ENCODE measurements at regions not wholly inside any gene's neighbourhood (a gene's known extent, or its start where the extent isn't known, plus 50 kb on each side); places are given as distances from the start of the nearest gene placed in this dataset.

DNA sequence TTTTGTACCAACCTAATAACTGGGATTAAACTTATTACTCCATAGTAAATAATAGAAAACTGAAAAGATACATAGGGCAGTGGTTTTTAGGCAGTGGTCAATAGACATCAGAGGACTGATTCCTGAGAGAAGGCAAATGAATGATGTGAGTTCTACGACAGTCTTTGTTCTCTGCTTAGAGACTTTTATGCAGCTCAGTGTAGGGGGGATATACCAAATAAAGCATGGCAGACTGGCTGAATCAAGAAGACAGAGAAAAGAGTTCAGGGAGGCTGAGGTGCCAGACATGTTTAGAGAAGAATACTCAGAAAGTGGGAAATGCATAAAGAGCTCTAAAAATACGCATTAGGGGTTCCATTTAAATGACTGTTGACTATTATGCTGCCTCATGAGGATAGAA lies 320.8 kb upstream of the FAR2 start:
- no peak for DNase-seq

DNA sequence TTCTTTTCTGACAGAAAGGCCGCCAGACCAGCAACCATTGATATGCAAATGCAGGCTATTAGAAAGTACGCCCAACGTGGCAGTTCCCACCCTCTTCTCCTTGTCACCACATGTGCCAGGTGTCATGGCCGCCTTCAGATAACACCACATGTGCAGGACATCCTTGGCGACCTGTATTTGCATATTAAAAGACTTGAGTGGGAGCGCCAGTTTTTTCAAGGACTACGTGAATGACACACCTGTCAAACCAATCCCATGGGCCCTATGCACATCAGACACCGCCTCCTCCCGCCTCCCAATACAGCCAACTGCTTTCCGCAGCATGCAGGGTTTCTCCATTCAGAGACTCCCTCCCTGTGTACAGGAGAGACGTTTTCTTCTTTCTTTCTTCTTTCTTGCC lies 318.6 kb upstream of the FAR2 start:
- DNase-seq, result no peak

DNA sequence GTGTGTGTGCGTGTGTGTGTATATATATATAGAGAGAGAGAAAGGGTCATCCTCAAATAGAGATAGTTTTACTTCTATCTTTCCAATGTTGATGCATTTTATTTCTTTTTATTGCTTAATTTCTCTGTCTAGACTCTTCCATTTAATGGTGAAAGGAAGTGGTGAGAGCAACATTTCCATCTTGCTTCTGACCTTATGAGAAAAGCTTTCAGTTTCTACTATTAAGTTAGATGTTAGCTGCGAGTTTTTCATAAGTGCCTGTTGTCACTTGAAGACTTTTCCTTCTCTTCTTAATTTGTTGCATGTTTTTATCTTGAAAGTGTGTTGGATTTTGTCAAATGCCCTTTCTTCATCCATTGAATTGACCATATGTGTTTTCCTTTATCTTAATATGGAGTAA lies 304.4 kb upstream of the FAR2 start:
- no peak for DNase-seq

DNA sequence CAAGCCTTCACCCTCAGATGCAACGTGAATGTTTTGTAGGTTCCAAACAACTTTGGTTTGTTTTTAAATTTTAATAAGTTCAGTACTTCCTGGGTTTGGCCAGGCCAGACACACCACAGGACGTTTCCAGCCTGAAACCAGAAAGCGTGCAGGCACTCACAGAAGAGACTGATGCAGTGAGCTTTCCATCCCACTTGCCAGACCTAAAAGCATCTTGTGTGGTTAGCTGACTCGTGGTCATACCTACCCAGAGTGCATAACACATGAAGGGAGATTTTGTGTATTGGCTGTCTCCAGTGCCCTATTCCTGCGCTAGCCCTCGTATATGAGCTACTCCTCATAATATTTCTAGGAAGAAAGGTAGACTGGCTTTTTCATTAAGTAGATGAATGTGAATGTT lies 297.3 kb upstream of the FAR2 start:
- DNase-seq, result no peak

DNA sequence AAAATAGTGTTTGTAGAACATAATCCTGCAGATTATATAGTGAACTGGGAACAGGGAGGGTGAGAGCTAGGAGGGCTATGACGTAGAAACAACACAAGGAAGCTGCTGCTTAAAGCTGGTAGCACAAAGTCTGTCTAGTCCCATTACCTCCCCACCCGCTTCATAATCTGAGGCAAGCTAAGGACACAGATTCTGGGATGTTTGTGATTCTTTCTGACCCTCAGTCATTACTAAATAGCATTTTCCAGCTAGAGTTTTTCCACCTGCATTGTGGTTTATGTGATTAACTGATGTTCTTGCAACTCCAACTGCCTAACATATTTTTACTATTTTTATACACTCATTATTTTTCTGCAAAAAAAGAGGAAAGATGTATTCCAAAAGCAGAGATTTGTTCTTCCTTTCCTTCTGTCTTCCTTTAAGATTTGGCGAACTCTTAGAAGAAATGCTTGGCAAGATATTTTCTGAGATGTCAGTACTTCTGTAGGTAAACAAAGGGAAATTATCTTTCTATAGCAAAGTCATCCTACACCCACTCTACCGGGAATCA lies 293.2 kb upstream of the FAR2 start:
- DNase-seq, result no peak

DNA sequence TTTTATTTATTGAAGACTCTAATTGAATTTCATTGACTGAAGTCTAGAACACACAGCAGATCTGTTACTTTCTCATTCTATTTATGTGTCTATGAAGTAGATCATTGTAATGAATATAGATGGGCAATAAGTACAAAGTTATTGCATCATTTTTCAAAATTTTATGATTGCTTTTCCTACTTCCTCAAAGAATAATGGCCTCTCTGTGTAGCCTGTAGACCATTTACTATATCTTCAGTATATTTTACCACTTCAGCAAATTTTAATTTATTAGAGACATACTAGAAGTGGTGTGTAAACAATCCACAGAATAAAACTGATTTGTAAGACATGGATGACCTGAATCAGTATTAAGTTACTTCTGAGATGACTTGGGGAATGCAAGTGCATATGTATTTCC lies 291.7 kb upstream of the FAR2 start:
- DNase-seq, result no peak

DNA sequence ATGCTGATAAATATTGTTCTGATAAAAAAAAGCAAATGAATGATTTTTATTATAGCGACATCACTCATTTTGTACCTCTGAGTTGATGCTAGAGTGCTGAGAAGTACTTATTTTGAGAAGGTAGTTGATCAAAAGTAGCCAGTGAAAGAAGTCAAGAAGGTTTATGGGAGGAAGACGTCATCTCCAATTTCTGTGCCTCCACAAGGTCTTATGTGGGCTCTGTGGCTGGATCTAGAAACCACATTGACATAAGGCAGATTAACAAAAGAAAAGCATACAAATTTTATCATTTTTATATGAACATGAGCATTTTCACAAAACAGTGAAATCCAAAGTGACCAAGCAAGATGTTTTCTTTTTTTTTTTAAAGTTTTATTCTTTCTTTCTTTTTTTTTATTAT lies 289.5 kb upstream of the FAR2 start:
- no peak for DNase-seq

DNA sequence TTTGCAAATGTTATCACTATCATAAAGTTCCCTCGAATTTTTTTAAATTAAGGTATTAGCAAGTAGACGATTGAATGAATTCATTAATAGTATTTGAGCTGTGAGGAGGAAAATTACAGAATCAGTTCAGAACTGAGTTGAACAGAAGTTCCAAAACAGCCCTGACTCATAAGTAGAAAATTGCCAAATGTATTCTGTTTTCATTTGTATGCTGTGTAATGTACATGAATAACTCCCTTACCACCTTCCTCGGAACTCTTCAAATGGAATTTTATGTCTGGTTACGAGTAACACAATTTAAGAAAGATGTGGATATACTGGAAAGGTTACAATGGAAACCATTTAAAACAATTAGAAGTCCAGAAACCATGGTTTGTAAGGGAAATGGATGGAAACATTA lies 283.3 kb upstream of the FAR2 start:
- no peak for DNase-seq

DNA sequence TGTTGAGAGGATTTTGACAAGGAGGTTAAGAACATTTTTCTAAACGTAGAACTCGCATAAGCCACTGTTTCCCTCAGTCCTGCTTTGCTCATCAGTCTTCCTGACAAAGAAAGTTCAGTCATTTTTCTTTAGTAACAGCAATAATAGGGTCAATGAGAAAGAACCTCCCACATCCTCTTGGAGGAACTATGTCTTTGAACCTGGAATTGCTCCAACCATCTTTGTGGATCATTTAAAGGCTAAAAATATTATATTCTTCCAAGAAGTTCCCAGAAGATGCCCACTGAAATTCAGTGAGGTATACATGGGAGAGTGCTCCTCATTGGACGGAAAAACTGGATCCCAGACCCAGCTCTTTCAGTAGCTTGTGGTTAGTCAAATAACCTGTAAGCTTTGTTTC lies 282.8 kb upstream of the FAR2 start:
- DNase-seq, result no peak

DNA sequence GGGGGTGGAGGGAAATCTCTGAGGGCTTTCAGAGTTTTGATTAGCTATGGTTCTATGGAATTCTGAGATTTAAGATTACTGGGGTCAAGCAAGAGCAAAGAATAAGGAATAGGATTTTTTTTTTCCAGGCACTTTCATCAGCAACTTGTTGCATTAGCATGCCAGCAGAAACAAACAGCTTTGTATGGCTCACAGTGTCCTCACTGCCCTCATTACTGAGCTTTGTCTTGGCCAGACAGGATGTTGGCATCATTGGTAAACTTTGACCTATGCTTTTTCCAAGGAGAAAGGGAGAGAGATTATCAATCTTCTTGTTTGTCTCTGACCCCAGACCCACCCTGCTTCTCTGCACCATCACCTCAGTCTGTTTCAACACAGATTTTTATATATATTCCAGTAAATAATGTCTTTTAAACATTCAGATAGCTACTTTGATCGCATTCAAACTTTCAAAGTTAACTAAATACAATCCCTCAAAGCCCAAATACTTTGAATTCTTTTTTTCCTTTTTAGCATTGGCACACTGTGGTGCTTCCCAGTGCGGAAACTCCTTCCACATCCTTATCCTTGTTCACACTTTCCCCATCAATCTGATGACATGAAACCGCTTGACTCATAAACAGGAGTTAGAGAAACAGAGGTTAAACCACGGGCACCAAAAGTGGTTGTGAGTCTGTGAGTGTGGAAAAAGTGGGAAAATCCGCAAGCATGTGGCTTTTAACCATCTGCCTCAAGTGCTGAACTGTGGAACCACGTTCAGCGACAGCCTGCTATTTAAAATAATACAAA lies 282.2 kb upstream of the FAR2 start:
- DNase-seq, result no peak

DNA sequence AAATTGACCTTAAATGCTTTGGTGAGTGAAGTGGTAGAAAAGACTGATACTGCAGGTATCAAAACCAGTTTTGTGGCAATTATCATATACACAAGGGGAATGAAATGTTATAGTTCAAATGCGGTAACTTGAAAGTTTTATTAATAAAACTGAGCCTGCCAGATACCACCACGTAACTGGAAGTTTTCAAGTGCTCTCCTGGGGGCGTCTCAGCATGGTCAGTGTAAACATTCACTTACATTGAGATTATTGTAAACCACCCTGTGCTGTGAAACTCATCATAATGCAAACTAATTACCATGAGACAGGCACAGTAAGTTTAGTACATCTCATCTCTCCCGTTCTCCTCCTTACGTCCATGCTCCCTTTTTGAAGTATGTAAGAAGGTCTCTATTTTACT lies 280.7 kb upstream of the FAR2 start:
- DNase-seq, result no peak

DNA sequence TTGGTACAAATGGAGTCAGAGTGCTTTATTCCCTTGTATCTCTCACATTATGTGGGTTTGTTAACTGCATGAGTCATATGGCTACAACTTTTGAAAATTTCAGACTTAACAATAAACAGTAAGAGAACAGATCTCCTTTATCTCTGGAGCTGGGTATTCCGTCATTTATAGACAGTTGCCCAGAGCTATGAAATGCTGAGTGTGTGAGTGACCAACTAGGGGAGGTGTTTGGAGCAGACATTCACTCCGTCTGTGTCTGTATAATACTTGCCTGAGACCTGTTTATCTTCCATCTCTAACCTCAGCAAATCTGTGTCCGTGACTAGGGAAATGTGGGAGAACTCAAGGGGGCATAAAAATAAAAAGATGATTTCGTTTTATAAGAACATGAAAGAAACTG lies 279.9 kb upstream of the FAR2 start:
- no peak for DNase-seq

DNA sequence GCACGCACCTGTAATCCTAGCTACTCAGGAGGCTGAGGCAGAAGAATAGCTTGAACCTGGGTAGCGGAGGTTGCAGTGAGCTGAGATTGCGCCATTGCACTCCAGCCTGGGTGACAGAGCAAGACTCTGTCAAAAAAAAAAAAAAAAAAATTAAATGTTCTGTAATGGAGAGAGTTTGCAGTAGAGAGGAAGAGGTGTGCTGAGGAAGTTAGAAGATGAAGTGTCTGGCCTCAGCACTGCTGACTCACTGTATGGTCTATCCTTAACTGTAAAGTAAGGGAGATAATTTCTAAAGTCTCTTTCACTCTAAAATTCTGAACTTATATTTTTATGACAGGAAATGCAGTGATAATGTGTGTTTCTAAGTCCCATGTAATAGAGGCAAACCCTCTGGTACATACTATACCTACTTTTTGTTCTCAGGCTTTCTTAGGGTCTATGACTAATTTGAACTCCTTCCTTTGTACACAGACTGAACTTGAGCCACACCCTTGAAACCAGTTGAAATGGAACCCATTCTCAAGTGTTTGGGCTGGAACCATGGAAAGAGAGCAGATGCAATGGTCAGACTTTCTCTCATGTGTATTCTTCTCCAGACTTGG lies 278.1 kb upstream of the FAR2 start:
- no peak for DNase-seq

DNA sequence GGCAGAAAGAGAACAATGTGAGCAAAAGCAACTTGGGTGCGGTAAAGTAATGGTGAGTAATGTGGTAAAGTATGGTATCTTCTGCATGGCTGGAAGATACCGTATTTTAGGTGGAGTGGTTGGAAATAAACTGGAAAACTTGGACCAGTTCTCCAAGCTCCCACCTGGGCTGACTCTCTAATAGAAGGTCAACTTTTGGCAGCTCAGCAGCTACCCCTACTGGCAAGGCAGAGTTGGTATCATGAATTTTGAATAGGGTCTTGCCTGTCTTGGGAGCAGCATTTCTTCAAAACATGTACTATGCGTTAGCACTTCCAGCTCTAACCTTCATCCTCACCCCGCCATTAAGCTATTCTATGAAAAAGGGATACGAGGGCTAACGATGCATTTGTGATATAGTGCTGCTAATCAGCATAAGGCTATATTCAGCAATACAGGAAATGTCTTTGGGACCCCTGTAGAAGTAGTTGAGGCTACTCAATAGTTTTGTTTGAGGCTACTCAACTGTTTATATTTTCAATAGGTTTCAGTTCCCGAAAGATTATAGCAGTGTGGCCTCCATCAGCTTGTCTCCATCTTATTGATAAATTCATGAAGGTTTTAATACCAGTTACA lies 276.3 kb upstream of the FAR2 start:
- DNase-seq, result peak; percentile 22

DNA sequence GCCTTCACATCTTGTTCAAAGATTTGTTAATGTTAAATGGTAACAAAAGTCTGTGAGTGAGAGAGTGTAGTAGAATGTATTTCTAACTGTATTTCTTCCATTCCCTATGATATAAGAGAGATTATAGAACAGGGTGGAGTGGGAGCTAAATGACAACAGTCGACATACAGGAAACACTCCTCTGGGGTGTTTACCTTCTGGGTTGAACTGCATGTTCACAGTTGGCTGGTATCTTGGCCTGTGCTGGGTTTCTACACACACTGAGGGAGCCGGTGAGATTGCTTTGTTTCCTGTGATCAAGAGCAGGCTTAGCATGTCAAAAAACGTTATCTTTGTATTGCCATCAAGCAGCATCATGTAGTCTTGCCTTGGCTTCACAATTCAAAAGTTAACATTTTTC lies 274.3 kb upstream of the FAR2 start:
- no peak for DNase-seq

DNA sequence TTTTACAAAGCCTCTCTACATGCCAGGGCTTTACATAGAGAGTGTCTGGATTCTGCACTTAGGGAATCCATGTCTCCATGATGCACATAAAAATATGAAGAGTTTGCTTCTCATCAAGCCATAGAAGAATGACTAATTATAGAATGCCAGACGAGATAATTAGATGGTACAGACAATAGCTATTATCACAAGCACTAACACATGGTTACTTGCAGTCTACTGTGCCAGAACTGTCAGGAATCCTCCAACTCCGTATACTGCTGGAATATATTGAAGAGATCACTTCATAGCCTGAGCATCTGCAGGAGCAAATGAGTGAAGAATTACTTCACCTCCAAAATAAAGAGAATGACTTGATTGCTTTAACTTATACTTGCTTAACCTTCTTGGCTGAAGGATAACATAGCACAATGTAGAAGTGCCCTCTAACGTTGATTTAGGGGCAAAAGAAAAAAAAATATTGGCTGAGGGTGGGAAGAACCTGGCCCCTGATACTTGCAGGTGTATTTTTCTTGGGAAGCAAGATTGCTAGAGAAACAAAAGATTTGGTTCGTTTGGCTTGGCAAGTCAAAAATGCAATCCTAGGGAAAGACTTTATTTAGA lies 272.8 kb upstream of the FAR2 start:
- no peak for DNase-seq

DNA sequence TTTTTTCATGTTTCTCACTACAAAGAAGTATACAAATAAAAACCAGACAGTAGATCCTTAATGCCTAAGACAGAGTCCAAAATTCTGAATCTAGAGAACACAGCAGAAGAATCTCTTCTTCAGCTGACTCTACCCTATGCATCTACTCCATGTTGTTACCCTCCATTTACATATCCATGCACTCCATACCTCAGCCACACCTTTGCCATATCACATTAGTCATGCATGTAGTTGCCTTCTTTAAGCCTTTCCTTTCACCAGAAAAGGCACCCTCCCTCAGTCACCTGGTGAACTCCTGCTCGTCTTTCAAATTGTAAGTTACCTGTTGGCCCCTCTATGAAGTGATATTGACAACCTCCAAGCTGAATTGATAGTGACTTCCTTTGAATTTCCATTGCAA lies 271.2 kb upstream of the FAR2 start:
- DNase-seq, result no peak

DNA sequence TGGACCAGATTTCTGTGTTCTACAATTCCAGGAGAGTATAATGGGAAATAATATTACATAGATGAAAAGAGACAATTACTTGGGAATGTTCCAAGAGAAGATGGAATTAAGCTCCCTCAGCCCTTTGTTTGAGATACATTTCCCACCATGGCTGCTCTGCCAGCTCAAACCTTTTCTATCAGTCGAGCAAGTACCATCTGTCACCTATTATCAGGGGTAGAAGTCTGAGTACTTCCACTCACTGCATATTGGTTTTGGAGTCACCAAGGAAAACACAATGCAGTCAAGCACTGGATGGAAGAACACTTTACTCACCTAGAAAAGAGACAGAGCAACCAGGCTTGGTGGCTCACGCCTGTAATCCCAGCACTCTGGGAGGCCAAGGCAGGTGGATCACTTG lies 270.4 kb upstream of the FAR2 start:
- no peak for DNase-seq

DNA sequence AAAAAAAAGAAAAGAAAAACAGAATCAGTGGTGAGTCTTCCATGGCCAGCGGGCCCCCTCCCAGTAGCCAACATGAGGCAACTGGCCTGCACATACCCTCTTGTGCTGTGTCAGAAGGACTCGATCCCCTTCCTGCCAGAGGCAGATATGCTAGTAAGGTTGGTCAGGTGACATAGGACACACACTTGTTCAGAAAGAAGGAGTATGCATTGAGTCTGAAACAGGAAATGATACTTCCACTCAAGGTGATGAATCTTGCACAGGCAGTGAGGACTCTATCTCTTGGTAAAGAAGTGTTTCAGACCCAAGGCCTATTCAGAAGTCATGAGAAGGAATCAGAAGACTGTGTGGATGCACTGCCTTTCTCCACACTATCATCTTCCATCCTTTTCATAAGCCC lies 269.7 kb upstream of the FAR2 start:
- no peak for DNase-seq

DNA sequence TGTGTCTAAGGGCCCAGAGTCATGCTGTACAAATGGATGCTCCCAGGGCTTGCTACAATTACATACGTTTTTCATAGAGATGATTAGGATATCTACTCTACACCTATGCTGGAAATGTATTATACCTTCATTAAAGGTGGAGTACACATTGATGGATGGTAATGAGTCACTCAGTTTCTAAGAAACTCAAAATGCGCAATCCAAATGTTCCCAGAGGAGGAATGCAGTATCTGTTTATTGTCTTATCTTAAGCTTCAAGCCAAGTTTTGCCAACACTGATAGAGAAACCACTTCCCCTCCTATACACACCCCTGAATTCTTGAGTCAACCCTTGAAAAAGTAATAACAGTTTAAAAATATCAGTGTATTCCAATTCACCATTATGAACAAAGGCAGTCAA lies 266.6 kb upstream of the FAR2 start:
- no peak for DNase-seq

DNA sequence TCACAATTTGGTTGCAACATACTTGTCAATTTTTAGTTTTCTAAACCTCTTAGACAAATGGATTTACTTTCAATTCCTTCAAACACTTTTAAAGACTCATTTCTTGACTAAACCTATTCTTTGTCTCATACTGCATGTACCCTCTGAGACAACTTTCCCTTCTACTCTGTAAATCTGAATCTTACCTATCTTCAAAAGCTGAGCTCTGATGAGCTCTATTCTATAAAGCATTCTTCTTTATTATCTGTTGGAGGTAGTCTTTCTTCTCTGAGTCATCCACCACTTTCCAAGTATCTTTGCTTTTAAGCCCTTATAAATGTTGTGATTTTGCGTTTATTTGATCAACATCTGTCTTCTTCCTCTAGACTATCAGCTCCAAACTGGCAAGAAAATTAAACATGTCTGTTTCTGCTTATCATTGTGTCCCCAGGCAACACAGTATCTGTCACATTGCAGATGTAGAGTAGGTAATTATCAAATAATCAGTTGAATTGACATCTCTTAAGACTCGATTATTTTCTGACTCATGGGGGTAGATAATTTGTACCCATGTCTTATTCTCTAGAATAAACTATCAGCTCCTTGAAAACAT lies 265.6 kb upstream of the FAR2 start:
- no peak for DNase-seq

DNA sequence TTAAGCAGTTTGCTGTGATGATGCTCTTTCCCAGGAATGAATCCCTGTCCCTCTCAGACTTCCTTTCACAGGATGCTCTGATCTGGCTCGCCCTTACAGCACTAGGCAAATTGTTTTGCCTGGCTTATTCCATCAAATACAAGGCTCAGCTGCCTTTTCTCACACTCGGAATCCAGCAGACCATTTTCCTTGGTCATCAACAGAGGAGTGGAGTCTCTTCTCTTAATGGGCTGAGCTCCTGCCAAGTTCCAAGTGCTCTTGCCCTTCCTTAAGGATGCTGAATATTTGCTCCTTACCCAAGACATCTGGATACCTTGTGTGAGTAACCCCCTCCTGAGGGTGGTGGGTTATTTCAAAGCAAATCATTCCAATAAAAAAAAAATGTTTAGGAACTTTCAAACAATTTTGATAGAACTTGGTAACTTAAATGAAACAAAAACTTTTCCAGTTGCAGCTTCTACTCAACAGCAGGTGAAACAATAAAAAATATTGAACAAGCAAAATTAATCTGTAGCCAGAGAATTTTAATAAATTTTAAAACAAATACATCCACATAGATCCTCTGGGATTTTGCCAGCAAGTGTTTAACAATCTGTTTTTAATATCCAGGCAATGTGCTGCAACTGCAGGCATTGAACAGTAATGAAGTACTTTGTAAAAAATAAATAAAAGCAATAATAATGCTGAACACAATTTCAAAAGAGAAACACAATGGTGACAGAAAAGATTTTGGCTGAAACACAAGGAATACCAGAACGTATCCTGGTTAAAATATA lies 264.0 kb upstream of the FAR2 start:
- DNase-seq, result no peak

DNA sequence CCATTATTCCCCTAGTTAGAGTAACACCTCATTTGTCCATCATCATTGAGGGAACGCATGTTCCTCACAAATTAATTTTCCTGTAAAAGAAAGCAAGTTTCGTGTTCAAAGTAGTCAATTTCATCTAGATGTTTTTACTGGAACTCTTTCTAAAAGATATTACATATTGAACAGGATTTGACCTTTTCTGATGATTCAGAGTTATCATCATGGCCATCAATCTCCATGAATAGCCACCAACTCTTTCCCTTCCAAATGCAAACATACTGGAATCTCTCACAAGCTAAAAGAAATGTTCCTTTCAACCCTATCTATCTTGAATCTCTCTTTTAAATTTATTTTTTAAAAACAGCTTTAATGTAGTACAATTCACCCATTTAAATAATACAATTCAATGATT lies 263.1 kb upstream of the FAR2 start:
- DNase-seq, result no peak

Data from DMS 273 treated with DMSO at 0.1 percent for 48 hours (cell line).